GM19455 (cell line): ENCODE measurements at regions not wholly inside any gene's neighbourhood (a gene's known extent, or its start where the extent isn't known, plus 50 kb on each side); places are given as distances from the start of the nearest gene placed in this dataset.
"Not testable (repeated sequence)": the region's sequence is repeated elsewhere in the genome, so short reads cannot be mapped to it uniquely, and the experiment has no call there.

Source experiments
- ATAC-seq: cut with Tn5 transposase; IDR thresholded peaks from one replicate; pipeline ENCODE4 v1.9.1; 2021; ENCODE audit not compliant: unreplicated experiment

- ATAC-seq, result not testable (repeated sequence)
Observed at GRCh38 chr16:88145824-88146405, 194.7 kb downstream of the BANP start.

- ATAC-seq, result not testable (repeated sequence)
Observed at GRCh38 chr16:88148078-88148477, 196.8 kb downstream of the BANP start.

- not testable (repeated sequence) for ATAC-seq
Observed at GRCh38 chr16:88148682-88149081, 197.4 kb downstream of the BANP start.

- not testable (repeated sequence) for ATAC-seq
Observed at GRCh38 chr16:88149158-88149603, 197.9 kb downstream of the BANP start.

GRCh38 chr16:88149663-88150062 lies 198.4 kb downstream of the BANP start:
- not testable (repeated sequence) for ATAC-seq

GRCh38 chr16:88150456-88151128 lies 199.4 kb downstream of the BANP start:
- not testable (repeated sequence) for ATAC-seq

GRCh38 chr16:88151129-88151499 lies 199.9 kb downstream of the BANP start:
- not testable (repeated sequence) for ATAC-seq

- ATAC-seq, result not testable (repeated sequence)
Observed at GRCh38 chr16:88151859-88152843, 200.9 kb downstream of the BANP start.

GRCh38 chr16:88152879-88153278 lies 201.6 kb downstream of the BANP start:
- not testable (repeated sequence) for ATAC-seq

GRCh38 chr16:88153516-88153915 lies 202.3 kb downstream of the BANP start:
- ATAC-seq, result not testable (repeated sequence)

- not testable (repeated sequence) for ATAC-seq
Observed at GRCh38 chr16:88154886-88155285, 203.7 kb downstream of the BANP start.

GRCh38 chr16:88155681-88156080 lies 204.4 kb downstream of the BANP start:
- not testable (repeated sequence) for ATAC-seq

- not testable (repeated sequence) for ATAC-seq
Observed at GRCh38 chr16:88156640-88157283, 205.5 kb downstream of the BANP start.

GRCh38 chr16:88157686-88158085 lies 206.5 kb downstream of the BANP start:
- ATAC-seq, result not testable (repeated sequence)

GRCh38 chr16:88158256-88159045 lies 207.2 kb downstream of the BANP start:
- ATAC-seq, result not testable (repeated sequence)

GRCh38 chr16:88159046-88159896 lies 208.0 kb downstream of the BANP start:
- ATAC-seq, result not testable (repeated sequence)

GRCh38 chr16:88159897-88160335 lies 208.7 kb downstream of the BANP start:
- not testable (repeated sequence) for ATAC-seq

- ATAC-seq, result not testable (repeated sequence)
Observed at GRCh38 chr16:88161191-88161590, 210.0 kb downstream of the BANP start.
